ENCODE measurements at regions not wholly inside any gene's neighbourhood (a gene's known extent, or its start where the extent isn't known, plus 50 kb on each side); places are given as distances from the start of the nearest gene placed in this dataset.

DNA sequence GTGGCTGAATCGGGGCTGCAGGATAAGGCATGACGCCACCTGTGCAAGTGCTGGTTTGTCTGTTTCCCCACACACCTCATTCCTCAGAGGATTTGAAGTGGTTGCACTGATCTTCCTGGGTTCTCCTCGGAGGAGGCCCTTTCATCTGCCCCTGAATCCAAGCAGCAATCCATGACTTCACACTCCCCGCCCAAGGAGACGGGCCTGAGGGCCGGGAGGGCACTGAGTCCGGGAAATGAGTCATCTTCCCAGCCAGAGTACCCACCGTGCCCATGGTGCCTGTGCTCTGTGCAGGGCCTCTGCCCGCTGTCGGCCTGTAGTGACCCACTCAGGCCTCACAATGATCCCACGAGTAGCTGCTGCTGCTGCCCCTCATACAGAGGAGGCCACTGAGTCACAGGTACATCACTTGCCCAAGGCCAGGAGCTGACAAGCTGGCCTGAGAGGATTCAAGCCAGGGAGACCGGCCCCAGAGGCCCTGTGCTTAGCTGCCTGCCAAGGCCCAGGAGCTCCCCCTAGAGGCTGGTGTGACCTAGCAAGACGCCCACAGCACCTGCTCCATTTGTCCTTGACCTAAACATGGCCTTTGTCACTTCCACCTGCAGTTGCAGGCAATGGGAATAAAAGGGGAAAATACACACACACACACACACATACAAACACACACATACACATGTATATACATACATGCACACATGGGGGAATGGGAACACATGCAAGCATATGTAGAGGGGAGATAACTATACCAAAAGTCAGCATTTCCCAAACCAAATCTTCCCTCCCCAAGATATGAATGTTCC, 240.0 kb downstream of the C16orf95 start:
- intact Hi-C loops (cut with DNase I; ENCODE audit: low total_unique reads) = loop anchor here (10.0 kb wide), 1 partner anchor 512 kb away; the partner anchor contains the start of gene FOXC2
- no peak for DNase-seq (ENCODE audit: low spot score in 2 of 2)
- Histone ChIP-seq H3K27me3 (no peaks in the 10 kb centered on the region), H3K4me1 (no peaks in the 10 kb centered on the region), H3K4me3 (no peak overlapping the region), H3K9me3 (peaks cover 5 to 29% of the 10 kb centered on the region in 2 donors), H3K27ac (no peak overlapping the region), H3K36me3 (no peaks in the 10 kb centered on the region)
- TF ChIP-seq, protein P1, sequence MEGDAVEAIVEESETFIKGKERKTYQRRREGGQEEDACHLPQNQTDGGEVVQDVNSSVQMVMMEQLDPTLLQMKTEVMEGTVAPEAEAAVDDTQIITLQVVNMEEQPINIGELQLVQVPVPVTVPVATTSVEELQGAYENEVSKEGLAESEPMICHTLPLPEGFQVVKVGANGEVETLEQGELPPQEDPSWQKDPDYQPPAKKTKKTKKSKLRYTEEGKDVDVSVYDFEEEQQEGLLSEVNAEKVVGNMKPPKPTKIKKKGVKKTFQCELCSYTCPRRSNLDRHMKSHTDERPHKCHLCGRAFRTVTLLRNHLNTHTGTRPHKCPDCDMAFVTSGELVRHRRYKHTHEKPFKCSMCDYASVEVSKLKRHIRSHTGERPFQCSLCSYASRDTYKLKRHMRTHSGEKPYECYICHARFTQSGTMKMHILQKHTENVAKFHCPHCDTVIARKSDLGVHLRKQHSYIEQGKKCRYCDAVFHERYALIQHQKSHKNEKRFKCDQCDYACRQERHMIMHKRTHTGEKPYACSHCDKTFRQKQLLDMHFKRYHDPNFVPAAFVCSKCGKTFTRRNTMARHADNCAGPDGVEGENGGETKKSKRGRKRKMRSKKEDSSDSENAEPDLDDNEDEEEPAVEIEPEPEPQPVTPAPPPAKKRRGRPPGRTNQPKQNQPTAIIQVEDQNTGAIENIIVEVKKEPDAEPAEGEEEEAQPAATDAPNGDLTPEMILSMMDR (IDR thresholded peaks at IDR 0.05) = peak in 1 of 3 donors; percentile 16
- TF ChIP-seq POLR2AphosphoS5 (IDR thresholded peaks at IDR 0.05) = no peak

GRCh38 chr16:87077750-87078127, 239.5 kb downstream of the C16orf95 start:
- intact Hi-C loops (cut with DNase I; ENCODE audit: low total_unique reads) = loop anchor here (10.0 kb wide), 1 partner anchor 513 kb away; the partner anchor contains the start of gene FOXC2
- H3K36me3 ChIP-seq = no peaks in the 10 kb centered on the region
- H3K9me3 ChIP-seq = peaks cover 7 to 32% of the 10 kb centered on the region in 2 donors
- no peaks in the 10 kb centered on the region for H3K27me3 ChIP-seq
- no peak overlapping the region for H3K4me3 ChIP-seq
- TF ChIP-seq, protein P1 (IDR thresholded peaks at IDR 0.05) = no peak
- no peak for TF ChIP-seq POLR2AphosphoS5 (IDR thresholded peaks at IDR 0.05)
- TF ChIP-seq POLR2A (IDR thresholded peaks at IDR 0.05) = no peak
- no peak overlapping the region for H3K27ac ChIP-seq
- no peaks in the 10 kb centered on the region for H3K4me1 ChIP-seq
- no peak for DNase-seq (ENCODE audit: low spot score in 2 of 2)

GRCh38 chr16:87080571-87081167, 236.5 kb downstream of the C16orf95 start:
- DNase-seq (ENCODE audit: low spot score in 2 of 2) = no peak
- intact Hi-C loops (cut with DNase I; ENCODE audit: low total_unique reads) = no loop called here

DNA sequence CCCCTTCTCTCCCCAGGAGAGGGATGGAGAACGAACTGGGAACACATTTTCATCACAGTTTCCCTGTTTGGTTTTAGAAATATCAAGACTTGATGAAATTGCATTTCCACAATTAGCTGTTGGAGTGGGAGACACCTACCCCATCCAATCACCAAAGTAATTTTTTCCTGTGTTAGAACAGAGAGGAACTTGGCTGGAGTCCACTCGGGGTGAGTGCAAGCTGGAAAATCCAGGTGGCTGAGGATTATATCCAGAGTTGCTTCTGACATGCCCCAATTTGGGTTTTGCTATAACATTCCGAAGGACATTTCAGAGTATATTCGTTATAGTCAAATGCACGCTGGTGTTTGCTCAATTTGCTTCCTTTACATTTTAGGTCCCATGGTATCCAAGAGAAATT, 231.8 kb downstream of the C16orf95 start:
- intact Hi-C loops (cut with DNase I; ENCODE audit: low total_unique reads) = no loop called here
- Histone ChIP-seq H3K4me3 (no peak overlapping the region), H3K27ac (no peak overlapping the region), H3K27me3 (no peaks in the 10 kb centered on the region), H3K36me3 (no peaks in the 10 kb centered on the region), H3K4me1 (no peaks in the 10 kb centered on the region), H3K9me3 (peaks cover 7 to 27% of the 10 kb centered on the region in 2 donors)
- DNase-seq (ENCODE audit: low spot score in 2 of 2) = no peak
- TF ChIP-seq POLR2AphosphoS5 (IDR thresholded peaks at IDR 0.05) (no peak), POLR2A (IDR thresholded peaks at IDR 0.05) (no peak)
- TF ChIP-seq, protein P1 (IDR thresholded peaks at IDR 0.05) = no peak

More at GRCh38 chr16:87080571-87081167, 236.5 kb downstream of the C16orf95 start:
- no peak overlapping the region for H3K27ac ChIP-seq
- no peaks in the 10 kb centered on the region for H3K27me3 ChIP-seq
- peaks cover 7 to 38% of the 10 kb centered on the region in 2 donors for H3K9me3 ChIP-seq
- no peak overlapping the region for H3K4me3 ChIP-seq
- H3K4me1 ChIP-seq = no peaks in the 10 kb centered on the region
- no peaks in the 10 kb centered on the region for H3K36me3 ChIP-seq
- TF ChIP-seq, protein P1 (IDR thresholded peaks at IDR 0.05) = no peak
- TF ChIP-seq POLR2AphosphoS5 (IDR thresholded peaks at IDR 0.05) = no peak

DNA sequence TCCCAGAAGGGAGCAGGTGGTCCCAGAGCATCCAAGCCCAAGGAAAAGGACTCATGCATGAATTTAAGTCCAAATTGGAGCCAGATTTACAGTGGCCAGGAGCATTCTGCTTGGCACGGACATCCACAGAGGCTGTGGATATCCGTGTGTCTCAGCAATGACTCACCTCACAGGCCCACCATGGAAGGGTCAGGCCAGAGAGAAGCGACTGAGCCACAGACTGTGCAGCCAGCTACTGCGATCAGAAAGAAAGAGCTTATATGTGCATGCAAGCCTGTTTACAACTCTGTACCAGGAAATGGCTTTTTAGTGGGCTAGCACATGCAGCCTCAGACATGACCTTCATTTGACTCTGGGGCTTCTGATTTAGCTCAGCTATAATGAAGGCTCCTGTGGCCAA, 231.0 kb downstream of the C16orf95 start:
- H3K36me3 ChIP-seq = no peaks in the 10 kb centered on the region
- H3K27ac ChIP-seq = no peak overlapping the region
- peaks cover 7 to 19% of the 10 kb centered on the region in 2 donors for H3K9me3 ChIP-seq
- no peak for DNase-seq (ENCODE audit: low spot score in 2 of 2)
- no peak overlapping the region for H3K4me3 ChIP-seq
- H3K27me3 ChIP-seq = no peaks in the 10 kb centered on the region
- TF ChIP-seq POLR2A (IDR thresholded peaks at IDR 0.05) (no peak), POLR2AphosphoS5 (IDR thresholded peaks at IDR 0.05) (no peak)
- TF ChIP-seq, protein P1 (IDR thresholded peaks at IDR 0.05) = no peak
- intact Hi-C loops (cut with DNase I; ENCODE audit: low total_unique reads) = no loop called here
- H3K4me1 ChIP-seq = no peaks in the 10 kb centered on the region
